ENCODE measurements at regions not wholly inside any gene's neighbourhood (a gene's known extent, or its start where the extent isn't known, plus 50 kb on each side); places are given as distances from the start of the nearest gene placed in this dataset.

- TF ChIP-seq, protein P1, sequence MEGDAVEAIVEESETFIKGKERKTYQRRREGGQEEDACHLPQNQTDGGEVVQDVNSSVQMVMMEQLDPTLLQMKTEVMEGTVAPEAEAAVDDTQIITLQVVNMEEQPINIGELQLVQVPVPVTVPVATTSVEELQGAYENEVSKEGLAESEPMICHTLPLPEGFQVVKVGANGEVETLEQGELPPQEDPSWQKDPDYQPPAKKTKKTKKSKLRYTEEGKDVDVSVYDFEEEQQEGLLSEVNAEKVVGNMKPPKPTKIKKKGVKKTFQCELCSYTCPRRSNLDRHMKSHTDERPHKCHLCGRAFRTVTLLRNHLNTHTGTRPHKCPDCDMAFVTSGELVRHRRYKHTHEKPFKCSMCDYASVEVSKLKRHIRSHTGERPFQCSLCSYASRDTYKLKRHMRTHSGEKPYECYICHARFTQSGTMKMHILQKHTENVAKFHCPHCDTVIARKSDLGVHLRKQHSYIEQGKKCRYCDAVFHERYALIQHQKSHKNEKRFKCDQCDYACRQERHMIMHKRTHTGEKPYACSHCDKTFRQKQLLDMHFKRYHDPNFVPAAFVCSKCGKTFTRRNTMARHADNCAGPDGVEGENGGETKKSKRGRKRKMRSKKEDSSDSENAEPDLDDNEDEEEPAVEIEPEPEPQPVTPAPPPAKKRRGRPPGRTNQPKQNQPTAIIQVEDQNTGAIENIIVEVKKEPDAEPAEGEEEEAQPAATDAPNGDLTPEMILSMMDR (conservative IDR thresholded peaks at IDR 0.05; ENCODE audit: low read depth in 2 of 2) = no peak
- TF ChIP-seq REST (IDR thresholded peaks at IDR 0.05; ENCODE audit: unreplicated experiment) = no peak
- TF ChIP-seq EZH2 (IDR thresholded peaks at IDR 0.05; ENCODE audit: low read depth, unreplicated experiment) = no peak
- no peak for TF ChIP-seq STAT1 (IDR thresholded peaks at IDR 0.05; ENCODE audit: unreplicated experiment)
- TF ChIP-seq POLR2AphosphoS5 (IDR thresholded peaks at IDR 0.05; ENCODE audit: low read depth) = no peak
- TF ChIP-seq JUNB (IDR thresholded peaks at IDR 0.05; ENCODE audit: unreplicated experiment) = no peak
- TF ChIP-seq CREB1 (CRISPR knock-in tag; IDR thresholded peaks at IDR 0.05; ENCODE audit: low read depth) = no peak
These were observed 376.3 kb downstream of the PIK3R1 start for GRCh38 chr5:68591850-68592249.

Measured in GM23338 (cell line).